Activated T-cell treated with anti-CD3 and anti-CD28 coated beads for 24 hours (primary cell): ENCODE measurements at regions not wholly inside any gene's neighbourhood (a gene's known extent, or its start where the extent isn't known, plus 50 kb on each side); places are given as distances from the start of the nearest gene placed in this dataset.
"Not testable (repeated sequence)": the region's sequence is repeated elsewhere in the genome, so short reads cannot be mapped to it uniquely, and the experiment has no call there.

Source experiments
- DNase-seq: peaks from one replicate; pipeline ENCODE4 v3.0.0-alpha.2; 2020; ENCODE audit warnings: low read depth

GRCh38 chr6:7025861-7026260 lies 81.9 kb upstream of the RREB1 start:
- no peak for DNase-seq

DNA sequence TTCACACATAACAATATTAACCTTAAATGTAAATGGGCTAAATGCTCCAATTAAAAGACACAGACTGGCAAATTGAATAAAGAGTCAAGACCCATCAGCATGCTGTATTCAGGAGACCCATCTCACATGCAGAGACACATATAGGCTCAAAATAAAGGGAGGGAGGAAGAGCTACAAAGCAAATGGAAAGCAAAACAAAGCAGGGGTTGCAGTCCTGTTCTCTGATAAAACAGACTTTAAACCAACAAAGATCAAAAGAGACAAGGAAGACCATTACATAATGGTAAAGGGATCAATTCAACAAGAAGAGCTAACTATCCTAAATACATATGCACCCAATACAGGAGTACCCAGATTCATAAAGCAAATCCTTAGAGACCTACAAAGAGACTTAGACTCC lies 78.8 kb upstream of the RREB1 start:
- not testable (repeated sequence) for DNase-seq

- DNase-seq, result not testable (repeated sequence)
These were observed 76.8 kb upstream of the RREB1 start for GRCh38 chr6:7030968-7031367.

DNA sequence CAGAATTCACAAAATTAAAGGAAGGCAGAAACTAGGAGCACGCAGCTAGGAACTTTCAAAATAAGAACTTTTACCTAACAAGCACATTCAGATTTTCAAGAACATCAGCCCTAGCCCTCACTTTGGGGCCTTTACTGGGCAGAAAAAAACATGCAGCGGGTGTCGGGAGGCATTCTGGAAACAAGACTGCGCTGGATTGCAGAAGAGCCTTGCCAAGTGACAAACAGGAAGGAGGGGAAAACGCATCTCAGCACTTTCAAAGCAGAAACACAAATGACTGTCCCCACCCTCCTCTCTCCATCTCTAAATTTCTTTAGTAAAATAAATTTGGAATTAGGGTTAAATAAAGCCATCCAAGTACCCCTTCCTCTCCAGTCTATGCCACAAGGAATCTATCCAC lies 74.6 kb upstream of the RREB1 start:
- DNase-seq, result no peak

- no peak for DNase-seq
These were observed 73.7 kb upstream of the RREB1 start for GRCh38 chr6:7034055-7034454.

GRCh38 chr6:7035837-7036249 lies 71.9 kb upstream of the RREB1 start:
- DNase-seq, result no peak

GRCh38 chr6:7041511-7042026 lies 66.2 kb upstream of the RREB1 start:
- no peak for DNase-seq

DNA sequence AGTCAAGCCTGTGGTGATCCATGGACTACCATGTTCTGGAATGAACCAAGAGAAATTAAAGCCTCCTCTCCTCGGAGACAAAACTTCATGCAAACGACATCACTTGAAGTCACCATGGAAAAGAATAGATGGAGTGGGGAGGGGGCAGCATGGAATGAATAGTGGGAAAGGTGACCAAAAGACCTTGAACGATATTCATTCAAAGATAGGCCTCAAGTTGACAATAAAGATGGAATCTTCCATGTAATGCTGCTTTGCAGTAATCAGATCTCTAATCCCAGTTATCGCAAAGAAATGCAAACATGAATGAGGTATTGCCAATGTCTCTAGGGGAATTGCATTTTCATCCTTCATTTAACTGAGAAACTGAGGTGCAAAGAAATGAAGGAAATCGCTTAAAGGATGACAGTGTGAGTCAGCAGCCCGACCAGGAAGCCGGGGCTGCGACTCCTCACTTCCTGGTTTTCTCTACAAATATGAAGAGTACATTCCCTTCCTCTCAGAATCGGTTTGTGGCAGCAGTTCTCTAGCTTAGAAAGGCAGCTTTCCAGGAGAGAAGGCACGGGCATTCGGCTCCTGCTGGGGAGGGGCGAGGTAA lies 65.6 kb upstream of the RREB1 start:
- DNase-seq, result no peak

- no peak for DNase-seq
These were observed 64.9 kb upstream of the RREB1 start for GRCh38 chr6:7042654-7043545.

DNA sequence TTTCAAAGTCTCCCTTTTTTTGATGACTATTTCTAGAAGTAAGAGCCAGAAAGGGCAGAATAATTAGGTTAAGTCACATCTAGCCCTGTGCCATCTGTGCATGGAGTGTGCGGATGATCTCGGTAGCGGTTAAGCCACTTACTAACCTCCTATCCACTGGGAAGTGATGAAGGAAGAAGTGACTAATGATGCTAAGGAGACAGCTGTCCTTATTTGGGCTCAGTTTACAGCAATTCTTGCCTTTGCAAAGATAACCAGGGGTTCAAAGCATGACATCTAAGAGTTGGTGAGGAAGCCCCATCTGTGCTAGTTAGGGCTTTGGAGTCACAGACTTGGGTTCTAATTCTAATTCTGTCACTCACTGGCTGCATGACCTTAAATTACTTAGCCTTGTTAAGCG lies 62.4 kb upstream of the RREB1 start:
- no peak for DNase-seq

DNA sequence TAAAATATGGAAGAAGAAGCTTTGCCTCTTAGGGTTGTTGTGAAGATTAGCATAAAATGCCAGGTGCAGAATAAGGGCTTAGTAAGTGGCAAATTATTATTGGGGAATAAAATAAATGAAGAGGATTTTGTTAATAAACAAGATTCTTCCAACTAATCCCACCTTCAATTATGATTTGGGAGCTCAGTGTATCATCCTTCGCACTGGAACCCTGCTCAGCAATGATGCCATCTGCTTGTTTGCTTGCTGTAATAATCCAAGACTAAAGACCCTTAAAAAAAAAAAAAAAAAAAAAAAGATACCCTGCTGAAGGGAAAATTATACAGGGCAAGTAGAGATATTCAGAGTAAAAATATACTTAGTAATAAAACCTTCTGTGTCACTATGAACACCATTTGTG lies 62.0 kb upstream of the RREB1 start:
- DNase-seq, result no peak

DNA sequence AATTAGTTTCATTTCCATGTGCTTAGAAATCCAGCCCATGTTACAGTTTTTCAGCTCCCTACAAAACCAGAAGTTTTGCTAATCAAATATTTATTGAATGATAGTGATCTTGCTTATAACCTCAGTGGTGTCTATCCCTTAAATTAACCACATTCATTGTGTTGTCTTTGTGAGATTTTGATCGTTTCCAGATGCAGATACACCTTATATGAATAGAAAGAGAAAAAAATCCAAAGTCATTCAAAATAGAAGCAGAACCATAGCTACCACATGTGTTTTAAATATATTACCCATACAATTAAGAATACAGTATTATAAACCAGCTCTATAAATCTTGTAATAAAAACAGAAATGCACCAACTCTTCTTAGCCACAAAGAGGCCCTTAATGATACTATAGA lies 60.6 kb upstream of the RREB1 start:
- no peak for DNase-seq

DNA sequence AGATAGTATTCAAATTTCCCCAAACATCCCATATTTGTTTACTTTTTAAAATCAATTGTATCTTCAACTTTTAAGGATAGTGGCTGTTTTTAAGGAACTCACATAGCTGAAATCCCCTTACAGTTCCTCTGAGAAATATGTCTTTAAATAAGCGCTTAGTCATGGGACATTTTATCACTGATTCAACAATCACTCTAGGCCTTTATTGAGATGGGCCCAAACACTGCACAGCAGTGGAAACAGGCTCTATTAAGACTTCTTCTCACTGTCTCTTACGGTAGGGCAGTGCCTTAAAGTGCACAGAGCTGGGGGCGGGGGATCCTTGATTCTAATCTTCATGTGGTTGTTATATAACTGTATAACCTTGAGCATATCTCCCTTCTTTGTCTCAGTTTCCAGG lies 59.8 kb upstream of the RREB1 start:
- no peak for DNase-seq

GRCh38 chr6:7048894-7049293 lies 58.9 kb upstream of the RREB1 start:
- no peak for DNase-seq

GRCh38 chr6:7050004-7050403 lies 57.8 kb upstream of the RREB1 start:
- no peak for DNase-seq

GRCh38 chr6:7050872-7051779 lies 56.6 kb upstream of the RREB1 start:
- DNase-seq, result no peak

DNA sequence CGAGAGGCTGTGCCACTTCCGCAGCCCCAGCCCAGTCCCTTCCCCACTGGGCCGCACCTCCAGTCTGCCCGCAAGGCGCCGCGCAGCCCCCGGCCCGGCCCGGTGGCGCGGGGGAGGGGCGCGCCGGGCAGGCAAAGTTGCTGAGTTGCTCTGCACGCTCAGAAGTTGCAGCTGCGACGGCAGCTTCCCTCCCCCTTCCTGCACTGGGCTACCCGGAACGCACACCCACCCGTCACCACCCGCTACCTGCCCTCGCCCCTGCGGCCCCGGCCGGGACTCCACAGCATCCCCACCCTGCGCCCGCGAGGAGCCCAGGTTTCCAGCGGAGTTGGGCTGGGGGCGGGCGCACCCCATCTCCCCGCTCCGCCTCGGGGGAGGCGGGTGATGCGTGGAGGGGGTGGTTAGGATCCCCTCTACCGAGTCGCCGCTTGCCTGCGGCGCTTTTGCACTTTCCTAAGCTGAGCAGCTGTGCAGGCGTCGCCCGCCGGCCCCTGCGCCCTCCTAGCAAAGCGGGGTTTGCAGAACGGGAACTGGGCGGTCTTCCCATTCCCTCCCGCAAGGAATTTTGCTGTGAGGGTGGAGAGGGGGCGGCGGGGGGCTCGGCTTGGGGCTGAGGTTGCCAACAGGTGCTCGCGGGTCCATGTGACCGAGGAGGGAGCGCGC lies 55.9 kb upstream of the RREB1 start:
- peak; percentile 17 for DNase-seq

- no peak for DNase-seq
These were observed 55.2 kb upstream of the RREB1 start for GRCh38 chr6:7052443-7053011.

- no peak for DNase-seq
These were observed 54.5 kb upstream of the RREB1 start for GRCh38 chr6:7053125-7053774.
